ENCODE measurements at regions not wholly inside any gene's neighbourhood (a gene's known extent, or its start where the extent isn't known, plus 50 kb on each side); places are given as distances from the start of the nearest gene placed in this dataset.

GRCh38 chr3:162370141-162370540 lies 873.5 kb downstream of the OTOL1 start (continued):
- TF ChIP-seq TCF7 (CRISPR knock-in tag; IDR thresholded peaks at IDR 0.05; ENCODE audit: low read depth): no peak
- no peak for TF ChIP-seq OVOL2 (CRISPR knock-in tag; IDR thresholded peaks at IDR 0.05; ENCODE audit: borderline replicate concordance)
- TF ChIP-seq E2F5 (CRISPR knock-in tag; IDR thresholded peaks at IDR 0.05): no peak
- TF ChIP-seq USF2 (CRISPR knock-in tag; IDR thresholded peaks at IDR 0.05): no peak
- no peak for TF ChIP-seq FOXJ3 (CRISPR knock-in tag; IDR thresholded peaks at IDR 0.05; ENCODE audit: borderline replicate concordance)
- TF ChIP-seq GTF2I (CRISPR knock-in tag; conservative IDR thresholded peaks at IDR 0.05): no peak
- no peak for TF ChIP-seq STAT6 (CRISPR knock-in tag; conservative IDR thresholded peaks at IDR 0.05; ENCODE audit: low read depth)

GRCh38 chr3:162376761-162377160 lies 880.2 kb downstream of the OTOL1 start:
- peaks cover 38% of the 10 kb centered on the region for H3K9me3 Mint-ChIP-seq
- peaks cover 42% of the 10 kb centered on the region for H3K36me3 Mint-ChIP-seq
- CTCF ChIA-PET: no interaction called here
- H3K27ac Mint-ChIP-seq: 0 out of 2 replicates have a peak overlapping the region, but pooled peaks have one; percentile 15
- POLR2A ChIA-PET: no interaction called here
- DNase-seq (ENCODE audit: low spot score) (no peak), ATAC-seq (no peak)
- no peak overlapping the region for H3K4me3 Mint-ChIP-seq
- TF ChIP-seq ESRRA (CRISPR knock-in tag; IDR thresholded peaks at IDR 0.05; ENCODE audit: borderline replicate concordance): no peak
- TF ChIP-seq, protein P1, sequence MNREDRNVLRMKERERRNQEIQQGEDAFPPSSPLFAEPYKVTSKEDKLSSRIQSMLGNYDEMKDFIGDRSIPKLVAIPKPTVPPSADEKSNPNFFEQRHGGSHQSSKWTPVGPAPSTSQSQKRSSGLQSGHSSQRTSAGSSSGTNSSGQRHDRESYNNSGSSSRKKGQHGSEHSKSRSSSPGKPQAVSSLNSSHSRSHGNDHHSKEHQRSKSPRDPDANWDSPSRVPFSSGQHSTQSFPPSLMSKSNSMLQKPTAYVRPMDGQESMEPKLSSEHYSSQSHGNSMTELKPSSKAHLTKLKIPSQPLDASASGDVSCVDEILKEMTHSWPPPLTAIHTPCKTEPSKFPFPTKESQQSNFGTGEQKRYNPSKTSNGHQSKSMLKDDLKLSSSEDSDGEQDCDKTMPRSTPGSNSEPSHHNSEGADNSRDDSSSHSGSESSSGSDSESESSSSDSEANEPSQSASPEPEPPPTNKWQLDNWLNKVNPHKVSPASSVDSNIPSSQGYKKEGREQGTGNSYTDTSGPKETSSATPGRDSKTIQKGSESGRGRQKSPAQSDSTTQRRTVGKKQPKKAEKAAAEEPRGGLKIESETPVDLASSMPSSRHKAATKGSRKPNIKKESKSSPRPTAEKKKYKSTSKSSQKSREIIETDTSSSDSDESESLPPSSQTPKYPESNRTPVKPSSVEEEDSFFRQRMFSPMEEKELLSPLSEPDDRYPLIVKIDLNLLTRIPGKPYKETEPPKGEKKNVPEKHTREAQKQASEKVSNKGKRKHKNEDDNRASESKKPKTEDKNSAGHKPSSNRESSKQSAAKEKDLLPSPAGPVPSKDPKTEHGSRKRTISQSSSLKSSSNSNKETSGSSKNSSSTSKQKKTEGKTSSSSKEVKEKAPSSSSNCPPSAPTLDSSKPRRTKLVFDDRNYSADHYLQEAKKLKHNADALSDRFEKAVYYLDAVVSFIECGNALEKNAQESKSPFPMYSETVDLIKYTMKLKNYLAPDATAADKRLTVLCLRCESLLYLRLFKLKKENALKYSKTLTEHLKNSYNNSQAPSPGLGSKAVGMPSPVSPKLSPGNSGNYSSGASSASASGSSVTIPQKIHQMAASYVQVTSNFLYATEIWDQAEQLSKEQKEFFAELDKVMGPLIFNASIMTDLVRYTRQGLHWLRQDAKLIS (CRISPR knock-in tag; IDR thresholded peaks at IDR 0.05; ENCODE audit: borderline replicate concordance): no peak
- TF ChIP-seq, protein P2, sequence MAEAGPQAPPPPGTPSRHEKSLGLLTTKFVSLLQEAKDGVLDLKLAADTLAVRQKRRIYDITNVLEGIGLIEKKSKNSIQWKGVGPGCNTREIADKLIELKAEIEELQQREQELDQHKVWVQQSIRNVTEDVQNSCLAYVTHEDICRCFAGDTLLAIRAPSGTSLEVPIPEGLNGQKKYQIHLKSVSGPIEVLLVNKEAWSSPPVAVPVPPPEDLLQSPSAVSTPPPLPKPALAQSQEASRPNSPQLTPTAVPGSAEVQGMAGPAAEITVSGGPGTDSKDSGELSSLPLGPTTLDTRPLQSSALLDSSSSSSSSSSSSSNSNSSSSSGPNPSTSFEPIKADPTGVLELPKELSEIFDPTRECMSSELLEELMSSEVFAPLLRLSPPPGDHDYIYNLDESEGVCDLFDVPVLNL (CRISPR knock-in tag; IDR thresholded peaks at IDR 0.05; ENCODE audit: borderline replicate concordance, low read depth): no peak
- no peak for TF ChIP-seq FOXJ3 (CRISPR knock-in tag; IDR thresholded peaks at IDR 0.05; ENCODE audit: borderline replicate concordance)
- TF ChIP-seq NFYB (CRISPR knock-in tag; conservative IDR thresholded peaks at IDR 0.05; ENCODE audit: low read depth): no peak
- no peak for TF ChIP-seq ZNF396 (CRISPR knock-in tag; IDR thresholded peaks at IDR 0.05; ENCODE audit: borderline replicate concordance)
- TF ChIP-seq, protein P3, sequence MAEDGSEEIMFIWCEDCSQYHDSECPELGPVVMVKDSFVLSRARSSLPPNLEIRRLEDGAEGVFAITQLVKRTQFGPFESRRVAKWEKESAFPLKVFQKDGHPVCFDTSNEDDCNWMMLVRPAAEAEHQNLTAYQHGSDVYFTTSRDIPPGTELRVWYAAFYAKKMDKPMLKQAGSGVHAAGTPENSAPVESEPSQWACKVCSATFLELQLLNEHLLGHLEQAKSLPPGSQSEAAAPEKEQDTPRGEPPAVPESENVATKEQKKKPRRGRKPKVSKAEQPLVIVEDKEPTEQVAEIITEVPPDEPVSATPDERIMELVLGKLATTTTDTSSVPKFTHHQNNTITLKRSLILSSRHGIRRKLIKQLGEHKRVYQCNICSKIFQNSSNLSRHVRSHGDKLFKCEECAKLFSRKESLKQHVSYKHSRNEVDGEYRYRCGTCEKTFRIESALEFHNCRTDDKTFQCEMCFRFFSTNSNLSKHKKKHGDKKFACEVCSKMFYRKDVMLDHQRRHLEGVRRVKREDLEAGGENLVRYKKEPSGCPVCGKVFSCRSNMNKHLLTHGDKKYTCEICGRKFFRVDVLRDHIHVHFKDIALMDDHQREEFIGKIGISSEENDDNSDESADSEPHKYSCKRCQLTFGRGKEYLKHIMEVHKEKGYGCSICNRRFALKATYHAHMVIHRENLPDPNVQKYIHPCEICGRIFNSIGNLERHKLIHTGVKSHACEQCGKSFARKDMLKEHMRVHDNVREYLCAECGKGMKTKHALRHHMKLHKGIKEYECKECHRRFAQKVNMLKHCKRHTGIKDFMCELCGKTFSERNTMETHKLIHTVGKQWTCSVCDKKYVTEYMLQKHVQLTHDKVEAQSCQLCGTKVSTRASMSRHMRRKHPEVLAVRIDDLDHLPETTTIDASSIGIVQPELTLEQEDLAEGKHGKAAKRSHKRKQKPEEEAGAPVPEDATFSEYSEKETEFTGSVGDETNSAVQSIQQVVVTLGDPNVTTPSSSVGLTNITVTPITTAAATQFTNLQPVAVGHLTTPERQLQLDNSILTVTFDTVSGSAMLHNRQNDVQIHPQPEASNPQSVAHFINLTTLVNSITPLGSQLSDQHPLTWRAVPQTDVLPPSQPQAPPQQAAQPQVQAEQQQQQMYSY (CRISPR knock-in tag; IDR thresholded peaks at IDR 0.05): no peak
- TF ChIP-seq, protein P4, sequence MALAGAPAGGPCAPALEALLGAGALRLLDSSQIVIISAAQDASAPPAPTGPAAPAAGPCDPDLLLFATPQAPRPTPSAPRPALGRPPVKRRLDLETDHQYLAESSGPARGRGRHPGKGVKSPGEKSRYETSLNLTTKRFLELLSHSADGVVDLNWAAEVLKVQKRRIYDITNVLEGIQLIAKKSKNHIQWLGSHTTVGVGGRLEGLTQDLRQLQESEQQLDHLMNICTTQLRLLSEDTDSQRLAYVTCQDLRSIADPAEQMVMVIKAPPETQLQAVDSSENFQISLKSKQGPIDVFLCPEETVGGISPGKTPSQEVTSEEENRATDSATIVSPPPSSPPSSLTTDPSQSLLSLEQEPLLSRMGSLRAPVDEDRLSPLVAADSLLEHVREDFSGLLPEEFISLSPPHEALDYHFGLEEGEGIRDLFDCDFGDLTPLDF (CRISPR knock-in tag; IDR thresholded peaks at IDR 0.05): no peak
- no peak for TF ChIP-seq ZNF138 (CRISPR knock-in tag; conservative IDR thresholded peaks at IDR 0.05)
- no peak for TF ChIP-seq ZNF263 (CRISPR knock-in tag; IDR thresholded peaks at IDR 0.05; ENCODE audit: low read depth)
- TF ChIP-seq CTCF (IDR thresholded peaks at IDR 0.05): no peak
- no peak for TF ChIP-seq FOXP1 (CRISPR knock-in tag; IDR thresholded peaks at IDR 0.05; ENCODE audit: borderline replicate concordance)
- no peak for TF ChIP-seq RORB (CRISPR knock-in tag; IDR thresholded peaks at IDR 0.05)
- H3K4me1 Mint-ChIP-seq: peaks cover 14% of the 10 kb centered on the region
- no peaks in the 10 kb centered on the region; the same call in 1 of the 2 replicates for H3K27me3 Mint-ChIP-seq (ENCODE audit: low read depth)

Data from WTC11 (cell line).